GM12878 (cell line): ENCODE measurements at regions not wholly inside any gene's neighbourhood (a gene's known extent, or its start where the extent isn't known, plus 50 kb on each side); places are given as distances from the start of the nearest gene placed in this dataset.

Source experiments
- ATAC-seq: fragments of 200-7000 bp; cut with Tn5 transposase; 3 replicates; pipeline ENCODE4 v1.9.1; 2020; ENCODE audit warnings: mild to moderate bottlenecking, moderate library complexity
- BruUV-seq: library from RNA; stranded (reverse); fragments of 400-500 nt; replicated peaks from 2 replicates; lab custom pipeline; 2021; lab: Mats Ljungman, UMichigan
- CTCF ChIA-PET: fragments of 300-600 bp; sonication (Branson Sonifier 250); formaldehyde crosslinking; extraction: SDS; loops from one replicate; lab custom pipeline; 2021; ENCODE audit warnings: inconsistent platforms; lab: Yijun Ruan, JAX
- POLR2A ChIA-PET: fragments of 350-600 bp; formaldehyde crosslinking; extraction: SDS; loops from one replicate; lab custom pipeline; 2021; ENCODE audit warnings: inconsistent platforms; lab: Charles Lee
- RAD21 ChIA-PET: fragments of 300-600 bp; sonication (Branson Sonifier 250); formaldehyde crosslinking; loops from one replicate; lab custom pipeline; 2023; ENCODE audit warnings: antibody characterized with exemption; ENCODE audit not compliant: unreplicated experiment; lab: Charles Lee
- SMC1A ChIA-PET: fragments of 300-600 bp; sonication (Branson Sonifier 250); formaldehyde crosslinking; loops from one replicate; lab custom pipeline; 2023; ENCODE audit not compliant: unreplicated experiment, uncharacterized antibody; lab: Charles Lee
- DNase-seq: peaks from one replicate; pipeline ENCODE4 v3.0.0-alpha.2; 2011; ENCODE audit warnings: low read depth, low spot score
- FAIRE-seq: peaks from 3 replicates; lab custom pipeline; 2011; peaks lifted over from hg19 to GRCh38; lab: Jason Lieb, UNC
- H2AFZ ChIP-seq: 2 replicates; pipeline ENCODE4 v1.6.0; 2011; ENCODE audit warnings: low read depth, low read length, control low read depth; ENCODE audit not compliant: control insufficient read depth
- H3K27ac ChIP-seq: 2 replicates; pipeline ENCODE4 v1.5.1; 2011; ENCODE audit warnings: control low read depth; ENCODE audit not compliant: control insufficient read depth, insufficient read depth
- H3K27me3 ChIP-seq, 2 experiments: replicated peaks in 1 of 2; 2 replicates each; pipeline versions ENCODE4 v1.6.0 to v1.6.1; 2011; ENCODE audit warnings: low read length in 1 of 2; ENCODE audit not compliant: control insufficient read depth in 2 of 2, insufficient read depth in 2 of 2
- H3K36me3 ChIP-seq, 2 experiments: 2 replicates each; pipeline ENCODE4 v1.5.1; 2011; ENCODE audit warnings: low read length in 1 of 2; ENCODE audit not compliant: control insufficient read depth in 2 of 2, insufficient read depth in 2 of 2
- H3K4me1 ChIP-seq: 2 replicates; pipeline ENCODE4 v1.6.1; 2011; ENCODE audit warnings: mild to moderate bottlenecking, low read length, moderate library complexity, mixed read lengths; ENCODE audit not compliant: control insufficient read depth, insufficient read depth
- H3K4me2 ChIP-seq: 2 replicates; pipeline ENCODE4 v1.6.0; 2011; ENCODE audit warnings: control low read depth; ENCODE audit not compliant: control insufficient read depth, insufficient read depth
- H3K4me3 ChIP-seq: fragments of 200-600 bp; sonication (generic); 2 replicates; pipeline ENCODE4 v1.5.1; 2016
- H3K79me2 ChIP-seq: 2 replicates; pipeline ENCODE4 v1.6.0; 2011; ENCODE audit warnings: low read length; ENCODE audit not compliant: control insufficient read depth, insufficient read depth
- H3K9ac ChIP-seq: 2 replicates; pipeline ENCODE4 v1.8.0; 2011; ENCODE audit warnings: low read length, control low read depth, mixed read lengths; ENCODE audit not compliant: control insufficient read depth, insufficient read depth
- H3K9me3 ChIP-seq: replicated peaks from 3 replicates; pipeline ENCODE4 v1.5.1; 2011; ENCODE audit warnings: mild to moderate bottlenecking, low read length; ENCODE audit not compliant: control insufficient read depth, insufficient read depth
- H4K20me1 ChIP-seq: 2 replicates; pipeline ENCODE4 v1.6.0; 2011; ENCODE audit not compliant: control insufficient read depth, insufficient read depth
- ASH2L ChIP-seq: fragments of 300-600, 200-600 bp; sonication (generic); IDR thresholded peaks from 2 replicates; pipeline ENCODE4 v1.6.1; 2017; ENCODE audit warnings: low read depth, mild to moderate bottlenecking, borderline replicate concordance
- CBFB ChIP-seq: IDR thresholded peaks from 2 replicates; pipeline ENCODE4 v1.6.1; 2016; ENCODE audit warnings: antibody characterized with exemption, low read depth
- POU2F2 ChIP-seq: IDR thresholded peaks from 3 replicates; pipeline ENCODE4 v1.6.1; 2011; ENCODE audit warnings: low read depth, mild to moderate bottlenecking, low read length, borderline replicate concordance
- SP1 ChIP-seq: IDR thresholded peaks from one replicate; pipeline ENCODE4 v1.6.1; 2011; ENCODE audit warnings: low read depth, low read length
- WRNIP1 ChIP-seq: IDR thresholded peaks from 2 replicates; pipeline ENCODE4 v1.6.1; 2011; ENCODE audit warnings: low read depth, low read length, improper control_type of control experiment, borderline replicate concordance
- ZBTB40 ChIP-seq: fragments of 450-650 bp; IDR thresholded peaks from 2 replicates; pipeline ENCODE4 v1.6.1; 2016; ENCODE audit warnings: mild to moderate bottlenecking, moderate library complexity, borderline replicate concordance
- WGBS: methylation state at CpG from one replicate; pipeline ENCODE4 v1.1.6; 2016; ENCODE audit warnings: low lambda C conversion rate; ENCODE audit not compliant: insufficient replicate concordance, insufficient coverage; ENCODE audit errors: missing lambda C conversion rate; 5-methylcytosine and 5-hydroxymethylcytosine counted together
- in situ Hi-C: fragments of 300-500 bp; cut with MboI; formaldehyde crosslinking; loops from 9 replicates; pipeline ENCODE4 v1.14.3; 2018; ENCODE audit warnings: mixed read lengths
- intact Hi-C: fragments of 100-400 bp; cut with micrococcal nuclease; formaldehyde crosslinking; loops from one replicate; pipeline ENCODE4 v1.14.2; 2022; ENCODE audit not compliant: unreplicated experiment
- TF ChIP-seq, protein P1 (sequence below): fragments of 450-650 bp; IDR thresholded peaks from 2 replicates; pipeline ENCODE4 v1.6.1; 2017; ENCODE audit warnings: mild to moderate bottlenecking, moderate library complexity

- Histone ChIP-seq H3K36me3 (no peaks in the 10 kb centered on the region), H3K79me2 (no peaks in the 10 kb centered on the region), H3K9me3 (no peaks in the 10 kb centered on the region; the same call in 2 of the 3 replicates), H3K4me2 (no peak overlapping the region), H3K27ac (no peak overlapping the region), H3K4me3 (no peak overlapping the region), H2AFZ (no peak overlapping the region), H3K27me3 (no peaks in the 10 kb centered on the region), H4K20me1 (no peaks in the 10 kb centered on the region), H3K9ac (no peak overlapping the region), H3K4me1 (no peaks in the 10 kb centered on the region)
- ChIA-PET RAD21 (no interaction called here), POLR2A (interaction anchor here (0.6 to 0.7 kb wide), 2 partner anchors 45 to 328 kb away, joined by 4 to 5 read pairs; no protein-coding TSS in a partner anchor), SMC1A (interaction anchor here (0.9 to 1.5 kb wide), 7 partner anchors 8 to 328 kb away, joined by 3 to 4 read pairs (median 4); no protein-coding TSS in a partner anchor), CTCF (interaction anchor here (1.4 kb wide), 1 partner anchor 10 kb away, joined by 5 read pairs; no protein-coding TSS in a partner anchor)
- no peak for DNase-seq
- no peak for FAIRE-seq
- 20% methylated on average over 3 of the region's 3 CpGs for WGBS
- in situ Hi-C loops (no loop called here), intact Hi-C loops (no loop called here)
- TF ChIP-seq ASH2L (no peak), WRNIP1 (no peak), SP1 (no peak)
- TF ChIP-seq, all 136 proteins: peak for 0
- ATAC-seq, result no peak
- BruUV-seq, result no TSS peak
Measured at GRCh38 chr6:140601021-140601808, 1226.8 kb upstream of the CITED2 start.

DNA sequence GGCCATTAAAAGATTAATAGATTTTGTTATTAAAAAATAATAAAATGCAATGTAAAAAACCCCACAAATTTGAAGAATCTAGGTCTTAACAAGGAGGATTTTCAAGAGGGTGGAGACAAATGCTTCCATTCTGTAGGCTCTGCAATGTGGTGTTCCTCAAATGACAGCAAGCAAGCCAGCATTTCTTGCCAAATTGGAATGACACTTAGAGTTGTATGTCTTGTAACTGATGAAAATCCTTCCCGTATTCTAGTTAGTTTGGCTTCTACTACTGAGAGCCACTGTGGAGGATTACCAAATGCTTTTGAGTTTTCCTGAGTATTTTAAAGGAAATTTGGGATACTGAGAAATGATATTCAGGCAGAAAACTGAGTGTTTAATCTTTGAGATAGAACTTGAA, 1225.5 kb upstream of the CITED2 start:
- H3K4me3 ChIP-seq, result no peak overlapping the region
- no peak overlapping the region for H3K4me2 ChIP-seq
- ChIA-PET CTCF (no interaction called here), SMC1A (interaction anchor here (0.9 to 1.5 kb wide), 5 partner anchors 8 to 57 kb away, joined by 3 to 4 read pairs (median 3); no protein-coding TSS in a partner anchor), POLR2A (no interaction called here), RAD21 (no interaction called here)
- H3K4me1 ChIP-seq, result no peaks in the 10 kb centered on the region
- in situ Hi-C loops, result no loop called here
- H3K9ac ChIP-seq, result no peak overlapping the region
- WGBS, result 33% methylated on average over 1 of the region's 1 CpG
- no peak overlapping the region for H3K27ac ChIP-seq
- DNase-seq (no peak), ATAC-seq (no peak), FAIRE-seq (no peak)
- H3K79me2 ChIP-seq, result no peaks in the 10 kb centered on the region
- no peaks in the 10 kb centered on the region for H3K27me3 ChIP-seq
- H3K36me3 ChIP-seq, result no peaks in the 10 kb centered on the region
- H3K9me3 ChIP-seq, result no peaks in the 10 kb centered on the region; the same call in 2 of the 3 replicates
- BruUV-seq, result no TSS peak
- no peaks in the 10 kb centered on the region for H4K20me1 ChIP-seq
- intact Hi-C loops, result no loop called here
- no peak overlapping the region for H2AFZ ChIP-seq
- TF ChIP-seq ZBTB40 (no peak), CBFB (no peak), POU2F2 (no peak)
- TF ChIP-seq, protein P1, sequence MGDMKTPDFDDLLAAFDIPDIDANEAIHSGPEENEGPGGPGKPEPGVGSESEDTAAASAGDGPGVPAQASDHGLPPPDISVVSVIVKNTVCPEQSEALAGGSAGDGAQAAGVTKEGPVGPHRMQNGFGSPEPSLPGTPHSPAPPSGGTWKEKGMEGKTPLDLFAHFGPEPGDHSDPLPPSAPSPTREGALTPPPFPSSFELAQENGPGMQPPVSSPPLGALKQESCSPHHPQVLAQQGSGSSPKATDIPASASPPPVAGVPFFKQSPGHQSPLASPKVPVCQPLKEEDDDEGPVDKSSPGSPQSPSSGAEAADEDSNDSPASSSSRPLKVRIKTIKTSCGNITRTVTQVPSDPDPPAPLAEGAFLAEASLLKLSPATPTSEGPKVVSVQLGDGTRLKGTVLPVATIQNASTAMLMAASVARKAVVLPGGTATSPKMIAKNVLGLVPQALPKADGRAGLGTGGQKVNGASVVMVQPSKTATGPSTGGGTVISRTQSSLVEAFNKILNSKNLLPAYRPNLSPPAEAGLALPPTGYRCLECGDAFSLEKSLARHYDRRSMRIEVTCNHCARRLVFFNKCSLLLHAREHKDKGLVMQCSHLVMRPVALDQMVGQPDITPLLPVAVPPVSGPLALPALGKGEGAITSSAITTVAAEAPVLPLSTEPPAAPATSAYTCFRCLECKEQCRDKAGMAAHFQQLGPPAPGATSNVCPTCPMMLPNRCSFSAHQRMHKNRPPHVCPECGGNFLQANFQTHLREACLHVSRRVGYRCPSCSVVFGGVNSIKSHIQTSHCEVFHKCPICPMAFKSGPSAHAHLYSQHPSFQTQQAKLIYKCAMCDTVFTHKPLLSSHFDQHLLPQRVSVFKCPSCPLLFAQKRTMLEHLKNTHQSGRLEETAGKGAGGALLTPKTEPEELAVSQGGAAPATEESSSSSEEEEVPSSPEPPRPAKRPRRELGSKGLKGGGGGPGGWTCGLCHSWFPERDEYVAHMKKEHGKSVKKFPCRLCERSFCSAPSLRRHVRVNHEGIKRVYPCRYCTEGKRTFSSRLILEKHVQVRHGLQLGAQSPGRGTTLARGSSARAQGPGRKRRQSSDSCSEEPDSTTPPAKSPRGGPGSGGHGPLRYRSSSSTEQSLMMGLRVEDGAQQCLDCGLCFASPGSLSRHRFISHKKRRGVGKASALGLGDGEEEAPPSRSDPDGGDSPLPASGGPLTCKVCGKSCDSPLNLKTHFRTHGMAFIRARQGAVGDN, result no peak
